ENCODE measurements at regions not wholly inside any gene's neighbourhood (a gene's known extent, or its start where the extent isn't known, plus 50 kb on each side); places are given as distances from the start of the nearest gene placed in this dataset.

- no peaks in the 10 kb centered on the region for H3K4me1 Mint-ChIP-seq (ENCODE audit: low read depth)
- intact Hi-C loops (cut with micrococcal nuclease) = no loop called here
- no peak overlapping the region for H3K27ac Mint-ChIP-seq
- no peaks in the 10 kb centered on the region for H3K36me3 Mint-ChIP-seq (ENCODE audit: low read depth)
- H3K9me3 Mint-ChIP-seq = peaks cover 13% of the 10 kb centered on the region
- H3K4me3 Mint-ChIP-seq = no peak overlapping the region
- no peaks in the 10 kb centered on the region for H3K27me3 Mint-ChIP-seq
These were observed 247.8 kb upstream of the ZC3H12C start for GRCh38 chr11:109845437-109845836.

DNA sequence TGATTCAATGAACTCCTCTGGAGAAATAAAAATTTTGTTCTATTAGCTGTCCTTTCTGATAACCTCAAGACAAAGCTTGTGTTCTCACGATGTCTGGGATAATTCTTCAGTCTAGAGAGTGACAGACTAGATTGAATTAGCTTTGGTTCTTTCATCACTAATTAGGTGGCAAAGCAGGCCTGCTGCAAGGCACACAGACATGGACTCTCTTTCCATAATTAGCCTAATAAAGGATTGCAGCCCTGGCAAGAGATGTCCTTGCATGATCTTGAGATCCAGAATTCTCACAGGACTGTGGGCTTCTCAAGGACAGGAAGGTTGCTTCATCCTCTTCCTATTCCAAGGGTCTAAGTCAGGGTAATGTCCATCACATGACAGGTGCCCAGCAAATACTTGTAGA is 245.6 kb upstream of the ZC3H12C start:
- no peak overlapping the region for H3K4me3 Mint-ChIP-seq
- H3K4me1 Mint-ChIP-seq (ENCODE audit: low read depth) = no peaks in the 10 kb centered on the region
- no peak overlapping the region for H3K27ac Mint-ChIP-seq
- no peaks in the 10 kb centered on the region for H3K27me3 Mint-ChIP-seq
- intact Hi-C loops (cut with micrococcal nuclease) = no loop called here
- no peaks in the 10 kb centered on the region for H3K36me3 Mint-ChIP-seq (ENCODE audit: low read depth)
- no peaks in the 10 kb centered on the region for H3K9me3 Mint-ChIP-seq

DNA sequence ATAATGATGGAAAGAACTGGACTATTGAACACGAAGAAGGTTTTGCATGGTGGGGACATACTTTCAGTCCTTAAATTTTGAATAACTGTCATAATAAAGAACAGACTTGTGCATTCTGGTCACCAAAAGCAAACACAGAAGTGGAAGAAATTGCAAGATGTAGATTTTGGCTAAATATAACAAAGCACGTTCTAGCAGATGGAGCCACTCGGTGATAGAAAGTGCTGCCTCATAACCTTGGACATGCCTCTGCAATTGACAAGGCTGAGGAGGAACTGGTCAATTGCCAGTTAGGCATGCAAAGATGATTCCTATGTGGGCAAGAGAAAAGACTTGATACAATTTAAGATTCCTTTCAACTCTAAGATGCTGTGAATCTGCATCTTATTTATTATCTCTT is 244.1 kb upstream of the ZC3H12C start:
- H3K36me3 Mint-ChIP-seq (ENCODE audit: low read depth) = no peaks in the 10 kb centered on the region
- intact Hi-C loops (cut with micrococcal nuclease) = no loop called here
- H3K27me3 Mint-ChIP-seq = no peaks in the 10 kb centered on the region
- no peaks in the 10 kb centered on the region for H3K9me3 Mint-ChIP-seq
- H3K4me3 Mint-ChIP-seq = no peak overlapping the region
- no peaks in the 10 kb centered on the region for H3K4me1 Mint-ChIP-seq (ENCODE audit: low read depth)
- H3K27ac Mint-ChIP-seq = no peak overlapping the region

DNA sequence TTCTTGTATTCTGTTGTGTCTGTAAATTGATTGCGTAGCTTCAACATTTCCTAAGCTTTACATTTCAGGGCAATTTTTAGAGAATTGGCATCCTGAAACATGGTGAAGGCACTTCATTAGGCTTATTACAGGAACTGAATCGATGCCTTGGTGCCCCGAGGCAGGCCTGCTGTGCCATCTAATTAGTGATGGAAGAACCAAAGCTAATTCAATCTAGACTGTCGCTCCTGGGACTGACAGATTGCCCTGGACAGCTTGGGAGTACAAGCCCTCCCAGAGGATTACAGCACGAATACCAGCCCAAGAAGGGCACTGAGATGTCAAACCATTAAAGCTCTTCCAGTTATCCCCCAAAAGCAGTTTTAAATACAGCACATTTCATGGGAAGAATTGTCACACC is 243.2 kb upstream of the ZC3H12C start:
- Mint-ChIP-seq H3K27me3 (no peaks in the 10 kb centered on the region), H3K36me3 (ENCODE audit: low read depth) (no peaks in the 10 kb centered on the region), H3K4me1 (ENCODE audit: low read depth) (no peaks in the 10 kb centered on the region), H3K27ac (no peak overlapping the region), H3K4me3 (no peak overlapping the region), H3K9me3 (no peaks in the 10 kb centered on the region)
- intact Hi-C loops (cut with micrococcal nuclease) = loop anchor here (10.0 kb wide), 1 partner anchor 525 kb away; no protein-coding TSS in a partner anchor

DNA sequence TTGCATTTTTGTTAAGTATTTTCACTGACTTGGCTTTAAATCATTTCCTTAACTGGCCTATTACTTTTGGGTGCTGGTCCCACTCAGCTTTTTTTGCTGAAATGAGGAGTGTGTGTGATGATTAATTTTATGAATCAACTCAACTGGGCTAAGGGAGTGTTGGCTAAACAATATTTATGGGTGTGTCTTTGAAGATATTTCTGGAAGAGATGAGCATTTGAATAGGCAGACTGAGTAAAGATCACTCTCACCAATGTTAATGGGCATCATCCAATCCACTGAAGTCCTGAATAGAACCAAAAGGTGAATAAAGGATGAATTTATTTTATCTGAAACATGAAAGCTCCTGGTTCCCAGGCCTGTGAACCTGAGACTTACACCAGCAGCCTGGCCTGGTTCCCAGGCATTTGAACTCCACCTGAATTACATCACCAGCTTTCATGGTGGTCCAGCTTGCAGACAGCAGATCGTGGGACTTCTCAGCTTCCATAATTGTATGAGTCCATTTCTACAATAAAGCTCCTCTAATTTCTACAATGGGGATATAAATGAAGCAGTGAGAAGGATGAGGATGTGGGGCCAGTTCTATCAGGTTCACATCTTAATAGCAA is 241.3 kb upstream of the ZC3H12C start:
- Mint-ChIP-seq H3K4me1 (ENCODE audit: low read depth) (no peaks in the 10 kb centered on the region), H3K4me3 (no peak overlapping the region), H3K27me3 (no peaks in the 10 kb centered on the region), H3K9me3 (no peaks in the 10 kb centered on the region), H3K36me3 (ENCODE audit: low read depth) (no peaks in the 10 kb centered on the region), H3K27ac (no peak overlapping the region)
- intact Hi-C loops (cut with micrococcal nuclease) = loop anchor here (2.0 to 10.0 kb wide), 2 partner anchors 87 to 523 kb away; no protein-coding TSS in a partner anchor

GRCh38 chr11:109853156-109853776 is 239.9 kb upstream of the ZC3H12C start:
- Mint-ChIP-seq H3K27me3 (no peaks in the 10 kb centered on the region), H3K4me3 (no peak overlapping the region), H3K9me3 (no peaks in the 10 kb centered on the region), H3K4me1 (ENCODE audit: low read depth) (no peaks in the 10 kb centered on the region), H3K36me3 (ENCODE audit: low read depth) (no peaks in the 10 kb centered on the region), H3K27ac (no peak overlapping the region)
- intact Hi-C loops (cut with micrococcal nuclease) = loop anchor here (2.0 to 10.0 kb wide), 2 partner anchors 86 to 522 kb away; no protein-coding TSS in a partner anchor

DNA sequence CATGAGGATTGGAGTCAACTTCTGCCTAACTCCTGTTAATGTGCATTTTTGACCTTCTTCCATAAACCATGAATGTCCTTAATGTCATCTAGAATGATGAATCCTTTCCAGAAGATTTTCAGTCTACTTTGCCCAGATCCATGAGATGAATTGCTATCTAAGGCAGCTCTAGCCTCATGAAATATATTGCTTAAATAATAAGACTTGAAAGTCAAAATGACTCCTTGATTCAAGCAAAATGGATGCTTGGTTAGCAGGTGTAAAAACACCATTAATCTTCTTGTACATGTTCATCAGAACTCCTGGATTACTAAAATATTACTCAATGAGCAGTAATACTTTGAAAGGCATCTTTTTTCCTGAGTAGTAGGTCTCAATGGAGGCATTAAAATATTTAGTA is 238.5 kb upstream of the ZC3H12C start:
- H3K9me3 Mint-ChIP-seq = no peaks in the 10 kb centered on the region
- H3K4me3 Mint-ChIP-seq = no peak overlapping the region
- no peak overlapping the region for H3K27ac Mint-ChIP-seq
- no peaks in the 10 kb centered on the region for H3K4me1 Mint-ChIP-seq (ENCODE audit: low read depth)
- intact Hi-C loops (cut with micrococcal nuclease) = loop anchor here (10.0 kb wide), 1 partner anchor 520 kb away; no protein-coding TSS in a partner anchor
- no peaks in the 10 kb centered on the region for H3K36me3 Mint-ChIP-seq (ENCODE audit: low read depth)
- no peaks in the 10 kb centered on the region for H3K27me3 Mint-ChIP-seq

DNA sequence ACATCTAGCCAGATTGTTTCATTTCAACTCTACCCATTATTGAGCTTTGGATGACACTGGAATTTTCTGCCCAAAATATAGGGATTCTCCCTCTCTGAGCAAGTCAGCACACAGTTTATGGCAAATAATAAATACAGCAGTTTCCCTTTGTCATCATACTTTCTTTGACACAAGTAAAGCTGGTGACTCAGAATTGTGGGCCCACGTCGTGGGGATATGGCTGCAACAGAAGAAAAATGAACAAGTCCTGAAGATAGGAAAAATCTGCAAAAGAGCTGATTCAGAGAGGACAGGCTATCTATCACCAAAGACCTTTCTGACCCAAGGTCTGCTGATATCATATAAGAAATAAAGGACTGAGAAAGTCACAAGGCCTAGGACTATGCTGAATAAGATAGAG is 236.3 kb upstream of the ZC3H12C start:
- Mint-ChIP-seq H3K27ac (no peak overlapping the region), H3K36me3 (ENCODE audit: low read depth) (no peaks in the 10 kb centered on the region), H3K9me3 (no peaks in the 10 kb centered on the region), H3K27me3 (no peaks in the 10 kb centered on the region), H3K4me1 (ENCODE audit: low read depth) (no peaks in the 10 kb centered on the region), H3K4me3 (no peak overlapping the region)
- intact Hi-C loops (cut with micrococcal nuclease) = loop anchor here (10.0 kb wide), 1 partner anchor 518 kb away; no protein-coding TSS in a partner anchor

DNA sequence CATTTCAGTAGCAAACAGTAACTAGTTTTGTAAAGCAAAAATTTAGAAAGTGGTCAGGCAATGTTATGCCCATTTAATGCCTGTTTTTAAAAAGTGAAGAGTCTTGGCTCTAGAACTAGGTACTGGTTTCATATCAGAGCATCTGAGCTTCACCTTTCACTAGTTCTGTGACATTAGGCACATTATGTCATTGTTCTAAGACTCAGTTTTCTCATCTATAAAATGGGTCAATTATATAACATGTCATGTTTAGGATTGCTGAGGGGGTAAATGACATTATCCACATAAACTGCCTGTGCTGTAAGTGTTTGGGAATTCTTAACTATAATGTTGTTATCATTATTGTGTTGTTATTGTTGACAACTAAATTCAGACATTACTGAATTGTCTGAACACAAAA is 235.6 kb upstream of the ZC3H12C start:
- Mint-ChIP-seq H3K27me3 (no peaks in the 10 kb centered on the region), H3K36me3 (ENCODE audit: low read depth) (no peaks in the 10 kb centered on the region), H3K9me3 (no peaks in the 10 kb centered on the region), H3K27ac (no peak overlapping the region), H3K4me1 (ENCODE audit: low read depth) (no peaks in the 10 kb centered on the region), H3K4me3 (no peak overlapping the region)
- intact Hi-C loops (cut with micrococcal nuclease) = loop anchor here (10.0 kb wide), 1 partner anchor 517 kb away; no protein-coding TSS in a partner anchor

DNA sequence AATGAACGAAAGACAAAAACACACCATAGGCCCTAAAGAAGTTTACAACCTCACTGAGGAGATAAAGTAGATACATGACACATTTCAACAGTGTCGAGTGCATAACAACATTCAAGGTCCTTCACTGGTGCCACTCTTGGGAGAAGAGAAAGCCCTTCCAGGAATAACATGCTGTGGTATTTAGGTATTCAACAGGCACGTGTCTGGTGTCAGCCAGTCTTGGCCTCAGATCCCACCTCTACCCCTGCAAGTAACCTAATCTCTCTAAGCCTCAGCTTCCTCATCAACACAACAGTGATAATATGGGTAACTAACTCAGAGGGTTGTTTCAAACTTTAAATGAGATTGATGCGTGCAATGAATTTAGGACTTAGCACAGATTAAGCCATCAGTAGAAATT is 235.0 kb upstream of the ZC3H12C start:
- H3K27me3 Mint-ChIP-seq = no peaks in the 10 kb centered on the region
- intact Hi-C loops (cut with micrococcal nuclease) = loop anchor here (10.0 kb wide), 1 partner anchor 517 kb away; no protein-coding TSS in a partner anchor
- no peak overlapping the region for H3K27ac Mint-ChIP-seq
- no peaks in the 10 kb centered on the region for H3K36me3 Mint-ChIP-seq (ENCODE audit: low read depth)
- no peaks in the 10 kb centered on the region for H3K9me3 Mint-ChIP-seq
- H3K4me3 Mint-ChIP-seq = no peak overlapping the region
- H3K4me1 Mint-ChIP-seq (ENCODE audit: low read depth) = no peaks in the 10 kb centered on the region

DNA sequence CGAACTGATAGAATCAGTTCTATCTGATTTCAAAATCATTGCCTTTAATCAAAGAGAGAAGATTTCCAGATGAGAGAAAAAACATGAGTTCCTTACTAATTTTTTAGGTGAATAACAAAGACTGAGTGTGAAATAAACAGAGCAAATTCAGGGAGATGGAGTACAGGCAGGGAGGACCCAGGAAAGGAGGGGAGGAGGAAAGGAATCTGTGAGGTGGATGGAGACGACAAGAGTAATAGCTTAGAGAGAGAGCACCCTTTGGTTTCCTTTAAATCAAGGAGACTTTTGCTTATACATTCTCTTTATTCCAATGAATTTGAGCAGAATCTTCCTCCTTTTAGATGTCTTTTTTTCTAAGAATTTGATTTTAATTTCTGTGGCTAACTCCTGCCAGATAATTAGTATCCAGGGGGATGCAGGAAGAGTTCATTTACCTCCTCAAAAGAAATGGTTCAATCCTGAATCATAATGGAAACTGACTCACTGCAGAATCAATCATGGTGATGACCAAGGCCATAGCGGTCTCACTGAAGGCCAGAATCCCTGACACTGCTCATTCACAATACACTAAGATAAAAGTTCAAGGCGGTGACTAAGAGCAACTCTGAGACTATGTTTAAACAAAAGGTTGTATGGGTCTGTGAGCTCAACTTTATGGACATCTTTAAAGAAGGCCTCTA is 234.0 kb upstream of the ZC3H12C start:
- Mint-ChIP-seq H3K4me3 (no peak overlapping the region), H3K36me3 (ENCODE audit: low read depth) (no peaks in the 10 kb centered on the region), H3K27me3 (no peaks in the 10 kb centered on the region), H3K27ac (no peak overlapping the region), H3K9me3 (no peaks in the 10 kb centered on the region), H3K4me1 (ENCODE audit: low read depth) (no peaks in the 10 kb centered on the region)
- intact Hi-C loops (cut with micrococcal nuclease) = loop anchor here (10.0 kb wide), 1 partner anchor 516 kb away; no protein-coding TSS in a partner anchor

- intact Hi-C loops (cut with micrococcal nuclease) = no loop called here
- no peaks in the 10 kb centered on the region for H3K4me1 Mint-ChIP-seq (ENCODE audit: low read depth)
- no peaks in the 10 kb centered on the region for H3K9me3 Mint-ChIP-seq
- no peaks in the 10 kb centered on the region for H3K27me3 Mint-ChIP-seq
- H3K36me3 Mint-ChIP-seq (ENCODE audit: low read depth) = no peaks in the 10 kb centered on the region
- no peak overlapping the region for H3K27ac Mint-ChIP-seq
- no peak overlapping the region for H3K4me3 Mint-ChIP-seq
These were observed 230.4 kb upstream of the ZC3H12C start for GRCh38 chr11:109862835-109863234.

- H3K27ac Mint-ChIP-seq = no peak overlapping the region
- intact Hi-C loops (cut with micrococcal nuclease) = no loop called here
- H3K27me3 Mint-ChIP-seq = no peaks in the 10 kb centered on the region
- no peak overlapping the region for H3K4me3 Mint-ChIP-seq
- no peaks in the 10 kb centered on the region for H3K36me3 Mint-ChIP-seq (ENCODE audit: low read depth)
- no peaks in the 10 kb centered on the region for H3K4me1 Mint-ChIP-seq (ENCODE audit: low read depth)
- H3K9me3 Mint-ChIP-seq = no peaks in the 10 kb centered on the region
These were observed 229.0 kb upstream of the ZC3H12C start for GRCh38 chr11:109864151-109864661.
